GM13977 (cell line): ENCODE measurements at regions not wholly inside any gene's neighbourhood (a gene's known extent, or its start where the extent isn't known, plus 50 kb on each side); places are given as distances from the start of the nearest gene placed in this dataset.

ENCODE experiments used
- DNase-seq: peaks from one replicate; pipeline ENCODE4 v3.0.0; 2012; ENCODE audit warnings: low spot score
- CTCF ChIP-seq: IDR thresholded peaks from 2 replicates; pipeline ENCODE4 v1.5.1; 2012; ENCODE audit warnings: mild to moderate bottlenecking, control low read depth; ENCODE audit not compliant: insufficient read depth; ENCODE audit errors: extremely low read depth, missing control alignments
- in situ Hi-C: fragments of 300-500 bp; cut with MboI; formaldehyde crosslinking; loops from one replicate; pipeline ENCODE4 v1.12.0; 2022; ENCODE audit warnings: low sequenced_read_pairs, low pct_unique_long_range_greater_than_20kb, mixed read lengths, inconsistent platforms; ENCODE audit not compliant: unreplicated experiment

DNA sequence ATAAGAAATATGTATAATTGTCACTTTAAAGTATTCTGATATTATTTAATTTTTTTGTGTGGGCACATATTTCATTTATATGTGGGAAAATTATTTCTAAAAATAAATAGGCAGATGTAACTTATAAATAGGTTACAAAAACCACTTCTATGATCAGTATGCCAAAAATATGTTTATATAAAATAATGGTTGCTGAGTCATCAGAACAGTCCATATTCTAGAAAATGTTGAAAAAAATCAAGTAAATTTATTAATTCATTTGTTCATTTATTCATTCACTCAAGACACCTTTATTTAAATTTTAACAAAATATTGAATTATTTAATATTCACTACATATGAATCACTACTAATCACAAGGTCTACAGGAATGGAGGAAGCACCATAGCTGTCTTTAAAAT is 1387.3 kb upstream of the C9orf72 start:
- in situ Hi-C loops = no loop called here
- no peak for DNase-seq
- no peak for TF ChIP-seq CTCF

GRCh38 chr9:28961623-28962022 is 1388.3 kb upstream of the C9orf72 start:
- in situ Hi-C loops = no loop called here
- DNase-seq = no peak
- TF ChIP-seq CTCF = no peak

DNA sequence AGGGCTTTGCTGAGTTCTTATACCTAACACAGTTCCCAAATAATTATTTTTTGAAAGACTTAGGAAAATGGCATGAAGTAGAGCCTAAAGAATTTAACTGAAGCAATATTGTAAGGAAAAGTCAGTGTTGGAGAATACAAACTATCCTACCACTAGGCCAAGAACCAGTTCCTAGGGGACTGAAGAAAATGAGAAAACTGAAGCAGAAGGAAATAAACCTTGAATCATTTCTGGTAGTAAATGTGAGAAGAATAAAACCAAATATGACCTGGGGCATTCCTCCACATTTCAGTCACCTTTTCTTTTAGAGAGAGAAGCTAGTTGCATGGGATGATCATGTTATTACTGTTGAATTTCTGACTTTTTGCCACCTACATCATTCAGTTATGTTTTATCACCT is 1393.9 kb upstream of the C9orf72 start:
- in situ Hi-C loops = no loop called here
- TF ChIP-seq CTCF = no peak
- DNase-seq = no peak

GRCh38 chr9:28970241-28970654 is 1397.0 kb upstream of the C9orf72 start:
- TF ChIP-seq CTCF = no peak
- in situ Hi-C loops = no loop called here
- no peak for DNase-seq

- in situ Hi-C loops = no loop called here
- no peak for DNase-seq
- no peak for TF ChIP-seq CTCF
Measured at GRCh38 chr9:28971881-28972280, 1398.6 kb upstream of the C9orf72 start.

DNA sequence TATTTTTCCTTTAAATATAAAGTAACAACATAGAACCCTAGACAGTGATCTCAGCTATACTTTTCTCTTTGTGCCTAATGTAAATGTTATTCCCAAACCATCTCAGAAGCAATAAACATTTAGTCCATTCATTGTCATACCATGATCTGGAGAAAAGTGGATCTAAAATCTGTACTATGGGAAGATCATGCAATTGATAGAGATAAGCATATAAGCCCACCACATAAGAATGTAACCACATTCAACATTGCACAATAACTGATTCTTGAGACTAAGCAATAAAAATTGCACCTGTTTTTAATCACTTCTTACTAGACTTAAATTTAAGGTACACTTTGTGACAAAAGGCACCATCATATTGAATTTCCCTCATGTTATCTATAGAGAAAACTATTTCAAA is 1403.0 kb upstream of the C9orf72 start:
- in situ Hi-C loops = no loop called here
- no peak for TF ChIP-seq CTCF
- DNase-seq = no peak

- TF ChIP-seq CTCF = no peak
- in situ Hi-C loops = no loop called here
- DNase-seq = no peak
Measured at GRCh38 chr9:28976684-28977083, 1403.4 kb upstream of the C9orf72 start.
